Neural crest cell (in vitro differentiated cells): ENCODE measurements at regions not wholly inside any gene's neighbourhood (a gene's known extent, or its start where the extent isn't known, plus 50 kb on each side); places are given as distances from the start of the nearest gene placed in this dataset.
"Not testable (repeated sequence)": the region's sequence is repeated elsewhere in the genome, so short reads cannot be mapped to it uniquely, and the experiment has no call there.

ENCODE experiments used
- DNase-seq: peaks from one replicate; pipeline ENCODE4 v3.0.0; 2021; ENCODE audit warnings: low read depth, mixed read lengths, low spot score
- H3K27ac Mint-ChIP-seq: one replicate; pipeline ENCODE4 v1.8.0; 2021; ENCODE audit warnings: mild to moderate bottlenecking, mixed read lengths; ENCODE audit not compliant: unreplicated experiment
- H3K27me3 Mint-ChIP-seq: 2 replicates; pipeline ENCODE4 v1.8.0; 2021; ENCODE audit warnings: low read depth, mild to moderate bottlenecking, mixed read lengths
- H3K36me3 Mint-ChIP-seq: 2 replicates; pipeline ENCODE4 v1.8.0; 2021; ENCODE audit warnings: low read depth, mild to moderate bottlenecking, mixed read lengths
- H3K4me1 Mint-ChIP-seq: 2 replicates; pipeline ENCODE4 v1.8.0; 2021; ENCODE audit warnings: mixed read lengths
- H3K4me3 Mint-ChIP-seq: one replicate; pipeline ENCODE4 v1.8.0; 2021; ENCODE audit warnings: mild to moderate bottlenecking, mixed read lengths
- H3K9me3 Mint-ChIP-seq: 2 replicates; pipeline ENCODE4 v1.8.0; 2021; ENCODE audit warnings: mixed read lengths
- CTCF ChIP-seq: fragments of 200-600 bp; sonication (generic); conservative IDR thresholded peaks from 2 replicates; pipeline ENCODE4 v1.5.0; 2021; ENCODE audit warnings: antibody characterized with exemption, mild to moderate bottlenecking

- TF ChIP-seq CTCF, result no peak
- Mint-ChIP-seq H3K4me1 (no peaks in the 10 kb centered on the region), H3K9me3 (peaks cover 3% of the 10 kb centered on the region), H3K27ac (no peak overlapping the region), H3K36me3 (no peaks in the 10 kb centered on the region), H3K4me3 (no peak overlapping the region), H3K27me3 (no peaks in the 10 kb centered on the region)
- DNase-seq, result no peak
Observed at GRCh38 chr12:20144341-20144740, 224.0 kb upstream of the PDE3A start.

GRCh38 chr12:20148241-20148640, 220.1 kb upstream of the PDE3A start:
- Mint-ChIP-seq H3K9me3 (peaks cover 3% of the 10 kb centered on the region), H3K4me3 (no peak overlapping the region), H3K27ac (no peak overlapping the region), H3K36me3 (no peaks in the 10 kb centered on the region), H3K4me1 (no peaks in the 10 kb centered on the region), H3K27me3 (no peaks in the 10 kb centered on the region)
- no peak for TF ChIP-seq CTCF
- no peak for DNase-seq

- H3K27me3 Mint-ChIP-seq, result no peaks in the 10 kb centered on the region
- TF ChIP-seq CTCF, result no peak
- H3K27ac Mint-ChIP-seq, result no peak overlapping the region
- H3K4me1 Mint-ChIP-seq, result no peaks in the 10 kb centered on the region
- H3K36me3 Mint-ChIP-seq, result no peaks in the 10 kb centered on the region
- no peak for DNase-seq
- no peak overlapping the region for H3K4me3 Mint-ChIP-seq
- H3K9me3 Mint-ChIP-seq, result peaks cover 3% of the 10 kb centered on the region
Observed at GRCh38 chr12:20150835-20151422, 217.4 kb upstream of the PDE3A start.

GRCh38 chr12:20154052-20154451, 214.3 kb upstream of the PDE3A start:
- Mint-ChIP-seq H3K4me3 (no peak overlapping the region), H3K9me3 (no peaks in the 10 kb centered on the region), H3K27ac (no peak overlapping the region), H3K4me1 (no peaks in the 10 kb centered on the region), H3K36me3 (no peaks in the 10 kb centered on the region), H3K27me3 (no peaks in the 10 kb centered on the region)
- no peak for TF ChIP-seq CTCF
- no peak for DNase-seq

GRCh38 chr12:20155374-20155773, 213.0 kb upstream of the PDE3A start:
- Mint-ChIP-seq H3K27ac (no peak overlapping the region), H3K36me3 (no peaks in the 10 kb centered on the region), H3K4me3 (no peak overlapping the region), H3K27me3 (no peaks in the 10 kb centered on the region), H3K9me3 (no peaks in the 10 kb centered on the region), H3K4me1 (no peaks in the 10 kb centered on the region)
- no peak for TF ChIP-seq CTCF
- no peak for DNase-seq

- H3K9me3 Mint-ChIP-seq, DNase-seq, H3K4me3 Mint-ChIP-seq, H3K36me3 Mint-ChIP-seq, H3K27me3 Mint-ChIP-seq, H3K4me1 Mint-ChIP-seq, H3K27ac Mint-ChIP-seq: not testable (repeated sequence)
Observed at GRCh38 chr12:20160899-20161298, 207.4 kb upstream of the PDE3A start.
